Adrenal gland (tissue), 9 donors: ENCODE measurements at regions not wholly inside any gene's neighbourhood (a gene's known extent, or its start where the extent isn't known, plus 50 kb on each side); places are given as distances from the start of the nearest gene placed in this dataset.

Source experiments
- DNase-seq, 7 donors: peaks; one replicate each; pipeline ENCODE4 v3.0.0-alpha.2; 2019 to 2020
- H3K27ac ChIP-seq, 5 donors: fragments of 200-600 bp; sonication (generic) in 4 of 5; 1 replicate in 3 of 5; 2 replicates in 2 of 5; pipeline versions ENCODE4 v1.5.1 to v1.8.0; 2016 to 2020; ENCODE audit warnings: mild to moderate bottlenecking in 1 of 5
- H3K27me3 ChIP-seq: fragments of 200-600 bp; 2 replicates; pipeline ENCODE4 v1.8.0; 2021
- H3K36me3 ChIP-seq, 2 donors: fragments of 200-600 bp; replicated peaks in 1 of 2; 1 replicate in 1 of 2; 2 replicates in 1 of 2; pipeline versions ENCODE4 v1.5.1 to v1.8.0; 2018 to 2022
- H3K4me1 ChIP-seq, 2 donors: fragments of 200-600 bp; replicated peaks in 1 of 2; 1 replicate in 1 of 2; 2 replicates in 1 of 2; pipeline versions ENCODE4 v1.5.1 to v1.8.0; 2018 to 2021
- H3K4me3 ChIP-seq, 4 donors: fragments of 200-600 bp; sonication (generic) in 3 of 4; one replicate each; pipeline ENCODE4 v1.5.1; 2016 to 2018
- H3K9me3 ChIP-seq, 3 donors: fragments of 200-600 bp; sonication (generic) in 1 of 3; replicated peaks in 1 of 3; 1 replicate in 2 of 3; 2 replicates in 1 of 3; pipeline versions ENCODE4 v1.5.1 to v1.8.0; 2016 to 2021
- POLR2A ChIP-seq, 2 donors: fragments of 450-650 bp; IDR thresholded peaks; one replicate each; pipeline ENCODE4 v1.6.1; 2017; ENCODE audit warnings: antibody characterized with exemption in 2 of 2, mild to moderate bottlenecking in 2 of 2, moderate library complexity in 1 of 2
- WGBS, 4 donors: extraction: QIAGEN DNeasy Blood & Tissue Kit in 2 of 4; methylation state at CpG; one replicate each; pipeline versions ENCODE4 v1.1.5 to v1.1.7; 2013 to 2017; 5-methylcytosine and 5-hydroxymethylcytosine counted together
- intact Hi-C, 2 donors: fragments of 100-400 bp; cut with DNase I; formaldehyde crosslinking; loops; one replicate each; pipeline versions ENCODE4 v1.14.1 to v1.15.0; 2022 to 2023
- TF ChIP-seq, protein P1 (sequence below), 6 experiments: fragments of 450-650 bp in 4 of 6; fragments of 200-600 bp in 2 of 6; sonication (generic) in 1 of 6; IDR thresholded peaks; 1 replicate in 5 of 6; 2 replicates in 1 of 6; pipeline versions ENCODE4 v1.5.1 to v1.8.0; 2016 to 2021; ENCODE audit warnings: antibody characterized with exemption in 6 of 6, mild to moderate bottlenecking in 2 of 6, moderate library complexity in 1 of 6
- donor health status: healthy with polysubstance abuse.
- donor health status: Bipolar disorder and iron deficiency.
- donor health status: DM: yes; HTN: yes; CAD: no.
- donor health status: DM: no; HTN: no; CAD: no.
- donor health status: DM: no; HTN: no; CAD: no.

DNA sequence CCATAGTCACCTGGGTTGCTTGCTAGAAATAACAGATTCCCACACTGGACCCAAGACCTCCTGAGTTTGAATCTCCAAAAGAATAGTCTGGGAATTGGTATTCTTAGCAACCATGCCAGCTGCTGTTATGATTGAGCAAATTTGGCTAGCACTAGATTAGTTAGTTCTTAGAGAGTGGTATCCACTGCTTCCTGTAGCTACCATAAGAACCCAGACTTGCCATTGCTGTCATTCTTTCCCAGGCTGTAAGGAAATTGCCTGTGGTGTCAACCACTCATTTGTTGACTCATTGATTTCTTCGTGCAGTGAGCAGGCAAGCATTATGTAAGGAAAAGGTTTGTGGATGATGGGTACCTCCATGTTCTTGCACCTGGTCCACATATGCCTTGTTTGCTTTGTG lies 201.8 kb upstream of the RGS6 start:
- intact Hi-C loops = no loop called here
- 81 to 100% (median 86%) methylated on average over 1 of the region's 1 CpG for WGBS, 4 donors

DNA sequence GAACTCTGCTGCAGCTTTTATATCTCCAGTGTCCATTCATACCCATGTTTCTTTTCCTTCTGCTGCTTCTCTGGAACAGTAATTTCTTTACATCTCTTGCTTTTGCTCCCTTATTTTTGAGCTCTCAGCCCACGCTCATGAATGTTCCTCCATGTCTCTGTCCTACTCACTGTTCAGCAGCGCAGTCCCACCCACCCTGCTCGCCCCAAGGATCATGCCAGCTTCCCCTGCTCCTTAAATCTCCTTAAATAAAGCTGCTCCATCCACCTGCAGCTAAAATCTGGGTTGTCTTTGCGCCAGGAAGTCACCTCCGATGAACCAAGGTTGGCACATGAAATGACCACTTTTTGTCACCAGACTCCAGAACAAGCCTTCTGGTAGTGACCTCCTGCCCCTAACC lies 201.1 kb upstream of the RGS6 start:
- DNase-seq = no peak
- 96 to 98% (median 97%) methylated on average over 5 of the region's 5 CpGs for WGBS, 4 donors
- H3K36me3 ChIP-seq = peaks cover 0 to 44% of the 10 kb centered on the region in 2 donors
- no peak for TF ChIP-seq POLR2A (IDR thresholded peaks at IDR 0.05)
- TF ChIP-seq, protein P1, sequence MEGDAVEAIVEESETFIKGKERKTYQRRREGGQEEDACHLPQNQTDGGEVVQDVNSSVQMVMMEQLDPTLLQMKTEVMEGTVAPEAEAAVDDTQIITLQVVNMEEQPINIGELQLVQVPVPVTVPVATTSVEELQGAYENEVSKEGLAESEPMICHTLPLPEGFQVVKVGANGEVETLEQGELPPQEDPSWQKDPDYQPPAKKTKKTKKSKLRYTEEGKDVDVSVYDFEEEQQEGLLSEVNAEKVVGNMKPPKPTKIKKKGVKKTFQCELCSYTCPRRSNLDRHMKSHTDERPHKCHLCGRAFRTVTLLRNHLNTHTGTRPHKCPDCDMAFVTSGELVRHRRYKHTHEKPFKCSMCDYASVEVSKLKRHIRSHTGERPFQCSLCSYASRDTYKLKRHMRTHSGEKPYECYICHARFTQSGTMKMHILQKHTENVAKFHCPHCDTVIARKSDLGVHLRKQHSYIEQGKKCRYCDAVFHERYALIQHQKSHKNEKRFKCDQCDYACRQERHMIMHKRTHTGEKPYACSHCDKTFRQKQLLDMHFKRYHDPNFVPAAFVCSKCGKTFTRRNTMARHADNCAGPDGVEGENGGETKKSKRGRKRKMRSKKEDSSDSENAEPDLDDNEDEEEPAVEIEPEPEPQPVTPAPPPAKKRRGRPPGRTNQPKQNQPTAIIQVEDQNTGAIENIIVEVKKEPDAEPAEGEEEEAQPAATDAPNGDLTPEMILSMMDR (IDR thresholded peaks at IDR 0.05) = no peak
- H3K27ac ChIP-seq = no peak overlapping the region
- H3K9me3 ChIP-seq = no peaks in the 10 kb centered on the region
- intact Hi-C loops = no loop called here
- H3K4me1 ChIP-seq = peaks cover 0 to 9% of the 10 kb centered on the region in 2 donors
- H3K4me3 ChIP-seq = no peak overlapping the region
- H3K27me3 ChIP-seq = no peaks in the 10 kb centered on the region

More for the DNA sequence above, 201.8 kb upstream of the RGS6 start:
- DNase-seq = no peak
- peaks cover 0 to 41% of the 10 kb centered on the region in 2 donors for H3K36me3 ChIP-seq
- H3K4me3 ChIP-seq = no peak overlapping the region
- peaks cover 0 to 14% of the 10 kb centered on the region in 2 donors for H3K4me1 ChIP-seq
- TF ChIP-seq, protein P1 (IDR thresholded peaks at IDR 0.05) = no peak
- no peak for TF ChIP-seq POLR2A (IDR thresholded peaks at IDR 0.05)
- H3K27ac ChIP-seq = no peak overlapping the region
- H3K9me3 ChIP-seq = no peaks in the 10 kb centered on the region
- no peaks in the 10 kb centered on the region for H3K27me3 ChIP-seq

DNA sequence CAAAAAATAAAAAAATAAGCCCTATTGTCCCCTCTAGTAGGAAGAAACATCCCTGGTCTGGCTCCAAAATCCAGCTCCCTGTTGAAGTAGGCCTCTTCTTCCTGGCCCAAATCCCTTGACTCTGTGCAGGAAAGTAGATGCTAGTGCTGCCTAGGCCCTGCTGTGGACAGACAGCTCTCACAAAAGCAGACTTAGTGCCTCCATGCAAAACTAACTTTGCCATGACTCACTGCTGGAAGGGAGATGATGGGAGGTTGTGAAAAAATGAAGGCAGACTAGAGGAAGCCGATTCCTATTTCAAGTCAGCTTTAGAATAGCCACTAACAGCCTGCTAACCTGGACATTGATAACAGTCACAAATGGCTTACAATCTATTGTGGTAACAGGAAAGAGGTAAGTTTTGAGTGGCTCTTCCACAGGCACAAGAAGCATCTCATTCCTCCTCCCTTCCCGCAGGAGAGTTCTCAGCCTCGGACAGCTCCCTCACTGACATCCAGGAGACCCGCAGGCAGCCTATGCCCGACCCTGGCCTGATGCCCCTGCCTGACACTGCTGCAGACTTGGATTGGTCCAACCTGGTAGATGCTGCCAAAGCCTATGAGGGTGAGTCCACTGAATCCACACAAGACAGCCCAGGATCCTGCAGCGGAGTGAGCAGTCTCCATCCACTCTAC lies 198.9 kb upstream of the RGS6 start:
- Histone ChIP-seq H3K36me3 (peaks cover 0 to 60% of the 10 kb centered on the region in 2 donors), H3K4me3 (no peak overlapping the region), H3K27me3 (no peaks in the 10 kb centered on the region), H3K27ac (no peak overlapping the region), H3K4me1 (no peaks in the 10 kb centered on the region), H3K9me3 (no peaks in the 10 kb centered on the region)
- DNase-seq = no peak
- TF ChIP-seq, protein P1 (IDR thresholded peaks at IDR 0.05) = no peak
- no peak for TF ChIP-seq POLR2A (IDR thresholded peaks at IDR 0.05)
- WGBS, 4 donors = 89 to 98% (median 94%) methylated on average over 6 of the region's 6 CpGs
- intact Hi-C loops = no loop called here

DNA sequence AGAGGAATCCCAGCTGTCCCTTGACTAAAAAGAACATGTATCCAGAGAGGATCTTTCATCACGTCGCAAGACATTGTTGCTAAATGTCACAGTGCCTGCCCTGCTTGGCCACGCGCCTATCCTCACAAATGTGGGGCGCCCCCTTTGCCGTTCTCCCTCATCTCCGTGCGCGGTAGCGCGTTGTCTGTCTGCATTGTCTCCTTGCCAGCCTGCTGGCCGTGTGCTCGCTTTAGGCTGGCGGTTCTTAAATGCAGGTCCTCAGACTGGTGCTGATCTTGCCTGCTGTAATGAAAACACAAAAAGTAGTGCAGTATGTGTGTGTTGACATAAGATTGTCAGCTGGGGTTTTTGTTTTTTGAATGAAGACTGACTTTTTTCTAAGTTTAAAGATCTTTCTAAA lies 198.2 kb upstream of the RGS6 start:
- Histone ChIP-seq H3K27me3 (no peaks in the 10 kb centered on the region), H3K4me1 (no peaks in the 10 kb centered on the region), H3K27ac (no peak overlapping the region), H3K4me3 (no peak overlapping the region), H3K9me3 (no peaks in the 10 kb centered on the region), H3K36me3 (peaks cover 0 to 63% of the 10 kb centered on the region in 2 donors)
- 92 to 97% (median 93%) methylated on average over 14 of the region's 14 CpGs for WGBS, 4 donors
- TF ChIP-seq POLR2A (IDR thresholded peaks at IDR 0.05) = no peak
- intact Hi-C loops = no loop called here
- no peak for DNase-seq

DNA sequence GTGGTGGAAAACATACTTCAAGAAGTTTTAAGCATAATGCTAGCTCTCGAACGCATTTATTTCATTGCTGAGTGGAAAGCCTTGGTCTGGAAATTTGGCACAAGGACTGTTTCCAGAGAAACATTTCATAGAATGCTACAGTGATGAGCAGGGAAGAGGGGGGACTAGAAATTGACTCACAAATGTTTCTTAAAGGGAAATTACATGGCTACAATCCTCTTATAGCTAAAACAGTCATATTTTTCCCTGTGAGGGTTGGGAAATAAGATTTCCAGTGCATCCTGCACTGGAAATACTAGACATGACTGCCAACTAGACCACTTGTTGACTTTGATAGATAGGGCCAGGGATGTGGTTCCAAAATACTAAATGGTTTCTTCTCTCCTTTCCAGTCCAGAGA lies 197.3 kb upstream of the RGS6 start:
- no peaks in the 10 kb centered on the region for H3K9me3 ChIP-seq
- 79 to 93% (median 91%) methylated on average over 2 of the region's 2 CpGs for WGBS, 4 donors
- H3K36me3 ChIP-seq = peaks cover 0 to 60% of the 10 kb centered on the region in 2 donors
- no peak overlapping the region for H3K4me3 ChIP-seq
- no peak for DNase-seq
- TF ChIP-seq, protein P1 (IDR thresholded peaks at IDR 0.05) = no peak
- no peak for TF ChIP-seq POLR2A (IDR thresholded peaks at IDR 0.05)
- no peaks in the 10 kb centered on the region for H3K27me3 ChIP-seq
- intact Hi-C loops = no loop called here
- H3K4me1 ChIP-seq = no peaks in the 10 kb centered on the region
- H3K27ac ChIP-seq = no peak overlapping the region
